ENCODE measurements at regions not wholly inside any gene's neighbourhood (a gene's known extent, or its start where the extent isn't known, plus 50 kb on each side); places are given as distances from the start of the nearest gene placed in this dataset.
"Not testable (repeated sequence)": the region's sequence is repeated elsewhere in the genome, so short reads cannot be mapped to it uniquely, and the experiment has no call there.

GRCh38 chr4:94063084-94063483 is 144.6 kb upstream of the SMARCAD1 start:
- TF ChIP-seq, protein P1, sequence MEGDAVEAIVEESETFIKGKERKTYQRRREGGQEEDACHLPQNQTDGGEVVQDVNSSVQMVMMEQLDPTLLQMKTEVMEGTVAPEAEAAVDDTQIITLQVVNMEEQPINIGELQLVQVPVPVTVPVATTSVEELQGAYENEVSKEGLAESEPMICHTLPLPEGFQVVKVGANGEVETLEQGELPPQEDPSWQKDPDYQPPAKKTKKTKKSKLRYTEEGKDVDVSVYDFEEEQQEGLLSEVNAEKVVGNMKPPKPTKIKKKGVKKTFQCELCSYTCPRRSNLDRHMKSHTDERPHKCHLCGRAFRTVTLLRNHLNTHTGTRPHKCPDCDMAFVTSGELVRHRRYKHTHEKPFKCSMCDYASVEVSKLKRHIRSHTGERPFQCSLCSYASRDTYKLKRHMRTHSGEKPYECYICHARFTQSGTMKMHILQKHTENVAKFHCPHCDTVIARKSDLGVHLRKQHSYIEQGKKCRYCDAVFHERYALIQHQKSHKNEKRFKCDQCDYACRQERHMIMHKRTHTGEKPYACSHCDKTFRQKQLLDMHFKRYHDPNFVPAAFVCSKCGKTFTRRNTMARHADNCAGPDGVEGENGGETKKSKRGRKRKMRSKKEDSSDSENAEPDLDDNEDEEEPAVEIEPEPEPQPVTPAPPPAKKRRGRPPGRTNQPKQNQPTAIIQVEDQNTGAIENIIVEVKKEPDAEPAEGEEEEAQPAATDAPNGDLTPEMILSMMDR (IDR thresholded peaks at IDR 0.05): no peak
- no peak overlapping the region for H3K4me3 ChIP-seq
- DNase-seq: no peak

DNA sequence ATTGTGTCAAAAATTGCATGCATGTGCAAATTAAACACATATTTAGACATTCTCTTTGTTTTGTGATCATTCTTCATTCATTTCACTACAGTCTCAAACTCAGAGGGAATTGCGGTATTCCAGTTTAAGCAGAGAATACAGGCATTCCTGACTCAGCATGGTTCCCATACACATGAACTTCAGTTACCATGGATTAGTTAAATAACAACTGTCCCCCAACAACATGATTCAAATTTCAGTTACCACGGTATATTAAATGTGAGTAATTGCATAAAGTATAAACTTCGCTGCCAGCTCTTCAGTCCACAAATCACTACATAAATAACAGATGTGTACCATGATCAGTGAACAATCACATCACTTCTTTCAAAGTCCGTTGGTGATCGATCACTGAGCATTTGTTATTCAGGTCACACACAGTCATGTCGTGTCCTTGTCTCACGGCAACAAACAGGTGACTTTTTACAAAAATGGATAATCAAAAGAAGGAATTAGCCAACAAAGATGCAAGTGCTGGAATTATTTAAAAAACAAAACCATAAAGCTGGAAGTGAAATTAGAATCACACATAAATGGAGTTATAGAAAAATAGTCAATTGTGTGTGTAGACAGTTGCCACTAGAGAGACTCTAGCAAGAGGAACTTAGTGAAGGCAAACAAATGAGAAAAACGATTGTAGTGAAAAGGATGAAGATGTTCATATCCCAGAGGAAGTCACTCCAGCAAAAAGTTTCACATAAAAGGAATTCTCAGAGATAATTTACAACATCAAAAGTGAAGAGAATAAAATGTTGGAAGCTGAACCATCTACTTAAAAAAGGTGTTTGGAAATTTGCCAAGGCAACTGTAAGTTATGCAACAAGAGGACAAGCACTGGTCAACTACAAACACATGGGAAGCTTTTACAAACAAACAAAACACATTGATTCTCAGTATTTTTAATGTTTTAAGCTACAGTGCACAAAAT is 138.6 kb upstream of the SMARCAD1 start:
- H3K4me1 ChIP-seq: no peaks in the 10 kb centered on the region
- no peaks in the 10 kb centered on the region for H3K9me3 ChIP-seq
- no peak overlapping the region for H3K4me3 ChIP-seq
- no peaks in the 10 kb centered on the region for H3K27me3 ChIP-seq
- H3K36me3 ChIP-seq: no peaks in the 10 kb centered on the region
- DNase-seq: no peak
- H3K27ac ChIP-seq: no peak overlapping the region
- intact Hi-C loops (cut with DNase I; ENCODE audit: low total_unique reads): no loop called here
- TF ChIP-seq, protein P1 (IDR thresholded peaks at IDR 0.05): no peak

More at GRCh38 chr4:94063084-94063483, 144.6 kb upstream of the SMARCAD1 start:
- Histone ChIP-seq H3K4me1 (no peaks in the 10 kb centered on the region), H3K36me3 (no peaks in the 10 kb centered on the region), H3K9me3 (no peaks in the 10 kb centered on the region), H3K27me3 (no peaks in the 10 kb centered on the region), H3K27ac (no peak overlapping the region)
- intact Hi-C loops (cut with DNase I; ENCODE audit: low total_unique reads): no loop called here

GRCh38 chr4:94076498-94076897 is 131.2 kb upstream of the SMARCAD1 start:
- Histone ChIP-seq H3K36me3 (no peaks in the 10 kb centered on the region), H3K27me3 (no peaks in the 10 kb centered on the region)
- intact Hi-C loops (cut with DNase I; ENCODE audit: low total_unique reads): no loop called here

GRCh38 chr4:94084155-94084554 is 123.5 kb upstream of the SMARCAD1 start:
- Histone ChIP-seq H3K9me3 (peaks cover 0 to 7% (median 4%) of the 10 kb centered on the region in 3 donors), H3K4me1 (no peaks in the 10 kb centered on the region), H3K36me3 (no peaks in the 10 kb centered on the region), H3K27me3 (no peaks in the 10 kb centered on the region), H3K27ac (no peak overlapping the region), H3K4me3 (no peak overlapping the region)
- DNase-seq: no peak
- TF ChIP-seq, protein P1 (IDR thresholded peaks at IDR 0.05): no peak
- intact Hi-C loops (cut with DNase I; ENCODE audit: low total_unique reads): no loop called here

More at GRCh38 chr4:94076498-94076897, 131.2 kb upstream of the SMARCAD1 start:
- peaks cover 0 to 4% (median 0%) of the 10 kb centered on the region in 3 donors for H3K9me3 ChIP-seq
- no peaks in the 10 kb centered on the region for H3K4me1 ChIP-seq
- DNase-seq: no peak
- TF ChIP-seq, protein P1 (IDR thresholded peaks at IDR 0.05): no peak
- no peak overlapping the region for H3K27ac ChIP-seq
- no peak overlapping the region for H3K4me3 ChIP-seq

DNA sequence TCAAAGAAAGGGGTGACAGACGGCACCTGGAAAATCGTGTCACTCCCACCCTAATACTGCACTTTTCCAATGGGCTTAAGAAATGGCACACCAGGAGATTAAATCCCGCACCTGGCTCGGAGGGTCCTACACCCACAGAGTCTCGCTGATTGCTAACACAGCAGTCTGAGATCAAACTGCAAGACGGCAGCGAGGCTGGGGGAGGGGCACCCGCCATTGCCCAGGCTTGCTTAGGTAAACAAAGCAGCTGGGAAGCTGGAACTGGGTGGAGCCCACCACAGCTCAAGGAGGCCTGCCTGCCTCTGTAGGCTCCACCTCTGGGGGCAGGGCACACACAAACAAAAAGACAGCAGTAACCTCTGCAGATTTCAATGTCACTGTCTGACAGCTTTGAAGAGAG is 108.5 kb upstream of the SMARCAD1 start:
- H3K36me3 ChIP-seq; intact Hi-C loops (cut with DNase I; ENCODE audit: low total_unique reads): not testable (repeated sequence)

DNA sequence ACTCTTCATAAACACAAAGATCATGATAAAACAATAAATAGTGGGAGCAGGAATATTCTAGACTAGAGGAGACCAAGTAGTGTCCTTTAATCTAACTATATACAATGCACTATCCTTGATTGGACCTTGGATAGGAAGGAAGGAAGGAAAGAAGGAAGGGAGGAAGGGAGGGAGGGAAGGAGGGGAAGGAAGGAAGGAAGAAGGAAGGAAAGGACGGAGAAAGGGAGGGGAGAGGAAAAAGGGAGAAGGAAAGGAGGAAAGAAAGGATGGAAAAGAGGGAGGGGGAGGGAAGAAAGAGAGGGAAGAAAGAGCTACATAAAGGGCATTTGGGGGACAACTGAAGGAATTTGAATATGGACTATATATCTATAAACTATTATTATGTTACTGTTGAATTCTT is 95.0 kb upstream of the SMARCAD1 start:
- Histone ChIP-seq H3K4me3 (no peak overlapping the region), H3K4me1 (no peaks in the 10 kb centered on the region), H3K9me3 (no peaks in the 10 kb centered on the region), H3K27me3 (no peaks in the 10 kb centered on the region), H3K36me3 (no peaks in the 10 kb centered on the region), H3K27ac (no peak overlapping the region)
- intact Hi-C loops (cut with DNase I; ENCODE audit: low total_unique reads): no loop called here
- TF ChIP-seq, protein P1 (IDR thresholded peaks at IDR 0.05): no peak
- no peak for DNase-seq

More for the DNA sequence above, 108.5 kb upstream of the SMARCAD1 start:
- H3K27ac ChIP-seq, H3K27me3 ChIP-seq, H3K4me1 ChIP-seq, DNase-seq, H3K4me3 ChIP-seq, H3K9me3 ChIP-seq: not testable (repeated sequence)
